Liver (tissue), 3 donors: ENCODE measurements at regions not wholly inside any gene's neighbourhood (a gene's known extent, or its start where the extent isn't known, plus 50 kb on each side); places are given as distances from the start of the nearest gene placed in this dataset.

ENCODE experiments used
- ATF3 ChIP-seq: IDR thresholded peaks from 2 replicates; pipeline ENCODE4 v1.6.1; 2016; ENCODE audit warnings: antibody characterized with exemption
- SP1 ChIP-seq: IDR thresholded peaks from 2 replicates; pipeline ENCODE4 v1.6.1; 2018; ENCODE audit warnings: antibody characterized with exemption, mild to moderate bottlenecking
- TF ChIP-seq, protein P1 (sequence below): fragments of 150-350 bp; IDR thresholded peaks from 2 replicates; pipeline ENCODE4 v1.5.1; 2017; ENCODE audit warnings: improper control_type of control experiment, low read depth, low read length; ENCODE audit not compliant: missing input control
- donor health status: healthy.
- donor health status: healthy.

- TF ChIP-seq, protein P1, sequence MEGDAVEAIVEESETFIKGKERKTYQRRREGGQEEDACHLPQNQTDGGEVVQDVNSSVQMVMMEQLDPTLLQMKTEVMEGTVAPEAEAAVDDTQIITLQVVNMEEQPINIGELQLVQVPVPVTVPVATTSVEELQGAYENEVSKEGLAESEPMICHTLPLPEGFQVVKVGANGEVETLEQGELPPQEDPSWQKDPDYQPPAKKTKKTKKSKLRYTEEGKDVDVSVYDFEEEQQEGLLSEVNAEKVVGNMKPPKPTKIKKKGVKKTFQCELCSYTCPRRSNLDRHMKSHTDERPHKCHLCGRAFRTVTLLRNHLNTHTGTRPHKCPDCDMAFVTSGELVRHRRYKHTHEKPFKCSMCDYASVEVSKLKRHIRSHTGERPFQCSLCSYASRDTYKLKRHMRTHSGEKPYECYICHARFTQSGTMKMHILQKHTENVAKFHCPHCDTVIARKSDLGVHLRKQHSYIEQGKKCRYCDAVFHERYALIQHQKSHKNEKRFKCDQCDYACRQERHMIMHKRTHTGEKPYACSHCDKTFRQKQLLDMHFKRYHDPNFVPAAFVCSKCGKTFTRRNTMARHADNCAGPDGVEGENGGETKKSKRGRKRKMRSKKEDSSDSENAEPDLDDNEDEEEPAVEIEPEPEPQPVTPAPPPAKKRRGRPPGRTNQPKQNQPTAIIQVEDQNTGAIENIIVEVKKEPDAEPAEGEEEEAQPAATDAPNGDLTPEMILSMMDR, result no peak
- TF ChIP-seq SP1 (peak; percentile 62), ATF3 (no peak)
Observed at GRCh38 chr14:61608245-61609165, 86.8 kb upstream of the HIF1A start.
